ENCODE measurements at regions not wholly inside any gene's neighbourhood (a gene's known extent, or its start where the extent isn't known, plus 50 kb on each side); places are given as distances from the start of the nearest gene placed in this dataset.

DNA sequence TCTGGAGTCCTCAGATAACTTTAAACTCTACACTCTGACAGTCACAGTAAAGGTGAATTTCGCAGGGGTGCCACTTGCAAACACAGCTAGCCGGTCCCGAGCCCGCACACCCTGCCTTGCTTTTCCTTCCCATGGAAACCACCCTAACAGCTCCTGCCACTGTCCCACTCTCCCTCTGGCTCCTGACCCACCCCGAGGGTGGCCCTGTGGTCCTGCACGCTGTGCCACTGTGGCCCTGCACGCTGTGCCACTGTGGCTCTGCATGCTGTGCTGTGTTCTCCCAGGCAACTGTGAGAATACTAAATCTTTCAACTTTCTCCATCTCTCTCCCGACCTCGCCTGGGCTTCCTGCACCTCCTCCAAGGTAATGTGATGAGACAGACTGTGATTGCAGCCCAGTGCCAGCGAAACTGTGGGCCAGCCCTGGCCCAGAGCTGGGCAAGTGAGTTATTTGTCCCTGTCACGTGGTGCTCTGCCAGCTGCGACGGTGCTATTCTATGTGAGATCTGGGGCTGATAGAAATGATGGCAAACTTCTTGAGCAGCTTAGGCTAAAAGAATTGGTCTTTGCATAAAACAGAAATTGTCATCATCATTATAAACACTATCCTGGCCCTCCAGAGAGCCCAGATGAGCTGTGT, 63.4 kb upstream of the TARBP1 start:
- no peak for ATAC-seq
- CTCF ChIA-PET = interaction anchor here (0.9 to 1.3 kb wide), 2 partner anchors 11 to 58 kb away, joined by 3 read pairs; no protein-coding TSS in a partner anchor
- Mint-ChIP-seq H3K4me3 (no peak overlapping the region), H3K4me1 (peaks cover 30% of the 10 kb centered on the region), H3K27me3 (ENCODE audit: low read depth) (no peaks in the 10 kb centered on the region), H3K27ac (no peak overlapping the region), H3K9me3 (no peaks in the 10 kb centered on the region), H3K36me3 (no peaks in the 10 kb centered on the region)
- POLR2A ChIA-PET = no interaction called here
- DNase-seq (ENCODE audit: low spot score) = no peak
- TF ChIP-seq TCF7 (CRISPR knock-in tag; IDR thresholded peaks at IDR 0.05; ENCODE audit: low read depth) (no peak), ZNF416 (CRISPR knock-in tag; IDR thresholded peaks at IDR 0.05) (no peak), RELA (CRISPR knock-in tag; IDR thresholded peaks at IDR 0.05; ENCODE audit: borderline replicate concordance) (no peak), MXD4 (CRISPR knock-in tag; IDR thresholded peaks at IDR 0.05; ENCODE audit: borderline replicate concordance) (no peak), NR3C1 (CRISPR knock-in tag; conservative IDR thresholded peaks at IDR 0.05; ENCODE audit: low read depth) (no peak), ELF4 (CRISPR knock-in tag; IDR thresholded peaks at IDR 0.05; ENCODE audit: low read depth) (no peak), ZNF396 (CRISPR knock-in tag; IDR thresholded peaks at IDR 0.05; ENCODE audit: borderline replicate concordance) (no peak), TEAD1 (CRISPR knock-in tag; IDR thresholded peaks at IDR 0.05) (no peak), ZNF219 (CRISPR knock-in tag; IDR thresholded peaks at IDR 0.05; ENCODE audit: borderline replicate concordance) (no peak), CREB1 (CRISPR knock-in tag; IDR thresholded peaks at IDR 0.05) (no peak), ZNF423 (CRISPR knock-in tag; IDR thresholded peaks at IDR 0.05) (no peak), ZNF138 (CRISPR knock-in tag; conservative IDR thresholded peaks at IDR 0.05) (no peak), NFE2L1 (CRISPR knock-in tag; IDR thresholded peaks at IDR 0.05) (no peak), RORB (CRISPR knock-in tag; IDR thresholded peaks at IDR 0.05) (no peak), SP1 (CRISPR knock-in tag; conservative IDR thresholded peaks at IDR 0.05) (no peak)
- TF ChIP-seq, protein P1, sequence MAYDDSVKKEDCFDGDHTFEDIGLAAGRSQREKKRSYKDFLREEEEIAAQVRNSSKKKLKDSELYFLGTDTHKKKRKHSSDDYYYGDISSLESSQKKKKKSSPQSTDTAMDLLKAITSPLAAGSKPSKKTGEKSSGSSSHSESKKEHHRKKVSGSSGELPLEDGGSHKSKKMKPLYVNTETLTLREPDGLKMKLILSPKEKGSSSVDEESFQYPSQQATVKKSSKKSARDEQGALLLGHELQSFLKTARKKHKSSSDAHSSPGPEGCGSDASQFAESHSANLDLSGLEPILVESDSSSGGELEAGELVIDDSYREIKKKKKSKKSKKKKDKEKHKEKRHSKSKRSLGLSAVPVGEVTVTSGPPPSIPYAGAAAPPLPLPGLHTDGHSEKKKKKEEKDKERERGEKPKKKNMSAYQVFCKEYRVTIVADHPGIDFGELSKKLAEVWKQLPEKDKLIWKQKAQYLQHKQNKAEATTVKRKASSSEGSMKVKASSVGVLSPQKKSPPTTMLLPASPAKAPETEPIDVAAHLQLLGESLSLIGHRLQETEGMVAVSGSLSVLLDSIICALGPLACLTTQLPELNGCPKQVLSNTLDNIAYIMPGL (CRISPR knock-in tag; IDR thresholded peaks at IDR 0.05) = no peak
- TF ChIP-seq, protein P2, sequence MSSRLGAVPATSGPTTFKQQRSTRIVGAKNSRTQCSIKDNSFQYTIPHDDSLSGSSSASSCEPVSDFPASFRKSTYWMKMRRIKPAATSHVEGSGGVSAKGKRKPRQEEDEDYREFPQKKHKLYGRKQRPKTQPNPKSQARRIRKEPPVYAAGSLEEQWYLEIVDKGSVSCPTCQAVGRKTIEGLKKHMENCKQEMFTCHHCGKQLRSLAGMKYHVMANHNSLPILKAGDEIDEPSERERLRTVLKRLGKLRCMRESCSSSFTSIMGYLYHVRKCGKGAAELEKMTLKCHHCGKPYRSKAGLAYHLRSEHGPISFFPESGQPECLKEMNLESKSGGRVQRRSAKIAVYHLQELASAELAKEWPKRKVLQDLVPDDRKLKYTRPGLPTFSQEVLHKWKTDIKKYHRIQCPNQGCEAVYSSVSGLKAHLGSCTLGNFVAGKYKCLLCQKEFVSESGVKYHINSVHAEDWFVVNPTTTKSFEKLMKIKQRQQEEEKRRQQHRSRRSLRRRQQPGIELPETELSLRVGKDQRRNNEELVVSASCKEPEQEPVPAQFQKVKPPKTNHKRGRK (CRISPR knock-in tag; IDR thresholded peaks at IDR 0.05; ENCODE audit: borderline replicate concordance) = no peak
- TF ChIP-seq, protein P3, sequence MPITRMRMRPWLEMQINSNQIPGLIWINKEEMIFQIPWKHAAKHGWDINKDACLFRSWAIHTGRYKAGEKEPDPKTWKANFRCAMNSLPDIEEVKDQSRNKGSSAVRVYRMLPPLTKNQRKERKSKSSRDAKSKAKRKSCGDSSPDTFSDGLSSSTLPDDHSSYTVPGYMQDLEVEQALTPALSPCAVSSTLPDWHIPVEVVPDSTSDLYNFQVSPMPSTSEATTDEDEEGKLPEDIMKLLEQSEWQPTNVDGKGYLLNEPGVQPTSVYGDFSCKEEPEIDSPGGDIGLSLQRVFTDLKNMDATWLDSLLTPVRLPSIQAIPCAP (CRISPR knock-in tag; IDR thresholded peaks at IDR 0.05) = no peak
- TF ChIP-seq, protein P4, sequence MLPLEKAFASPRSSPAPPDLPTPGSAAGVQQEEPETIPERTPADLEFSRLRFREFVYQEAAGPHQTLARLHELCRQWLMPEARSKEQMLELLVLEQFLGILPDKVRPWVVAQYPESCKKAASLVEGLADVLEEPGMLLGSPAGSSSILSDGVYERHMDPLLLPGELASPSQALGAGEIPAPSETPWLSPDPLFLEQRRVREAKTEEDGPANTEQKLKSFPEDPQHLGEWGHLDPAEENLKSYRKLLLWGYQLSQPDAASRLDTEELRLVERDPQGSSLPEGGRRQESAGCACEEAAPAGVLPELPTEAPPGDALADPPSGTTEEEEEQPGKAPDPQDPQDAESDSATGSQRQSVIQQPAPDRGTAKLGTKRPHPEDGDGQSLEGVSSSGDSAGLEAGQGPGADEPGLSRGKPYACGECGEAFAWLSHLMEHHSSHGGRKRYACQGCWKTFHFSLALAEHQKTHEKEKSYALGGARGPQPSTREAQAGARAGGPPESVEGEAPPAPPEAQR (CRISPR knock-in tag; IDR thresholded peaks at IDR 0.05) = no peak

DNA sequence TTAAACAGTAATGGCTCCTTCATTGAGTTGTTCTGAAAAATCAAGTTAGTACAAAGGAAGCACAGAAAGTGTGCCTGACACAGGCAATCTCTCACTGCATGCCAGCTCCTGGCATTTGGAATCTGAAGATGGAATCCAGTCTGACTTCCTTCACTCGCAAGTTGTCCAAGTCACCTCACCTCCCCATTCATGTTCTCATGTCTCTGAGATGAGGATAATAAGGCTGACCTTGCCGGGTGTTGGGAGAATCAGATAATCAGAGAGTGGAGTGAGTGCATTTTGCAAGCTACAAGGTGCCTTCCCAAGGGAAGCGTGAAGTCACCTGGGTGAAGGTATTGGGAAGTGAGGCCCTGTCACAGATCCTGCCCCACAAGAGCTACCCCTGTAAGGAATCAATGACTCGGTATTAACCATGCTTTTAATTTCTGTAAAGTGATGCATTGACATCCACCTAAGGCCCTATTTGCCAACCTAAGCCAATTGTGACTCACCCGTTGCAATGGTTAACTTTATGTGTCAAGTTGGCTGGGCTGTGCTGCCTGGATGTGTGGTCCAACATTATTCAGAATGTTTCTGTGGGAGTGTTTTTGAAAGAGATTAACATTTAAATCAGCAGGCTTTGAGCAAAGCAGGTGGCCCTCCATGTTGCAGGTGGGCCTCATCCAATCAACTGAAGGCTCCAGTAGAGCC, 62.5 kb upstream of the TARBP1 start:
- POLR2A ChIA-PET = no interaction called here
- Mint-ChIP-seq H3K4me3 (no peak overlapping the region), H3K9me3 (no peaks in the 10 kb centered on the region), H3K4me1 (peaks cover 30% of the 10 kb centered on the region), H3K36me3 (no peaks in the 10 kb centered on the region), H3K27me3 (ENCODE audit: low read depth) (no peaks in the 10 kb centered on the region), H3K27ac (no peak overlapping the region)
- no peak for DNase-seq (ENCODE audit: low spot score)
- ATAC-seq = no peak
- TF ChIP-seq RELA (CRISPR knock-in tag; IDR thresholded peaks at IDR 0.05; ENCODE audit: borderline replicate concordance) = no peak
- TF ChIP-seq FOXP1 (CRISPR knock-in tag; IDR thresholded peaks at IDR 0.05; ENCODE audit: borderline replicate concordance) = no peak
- TF ChIP-seq, protein P3 (CRISPR knock-in tag; IDR thresholded peaks at IDR 0.05) = no peak
- TF ChIP-seq, protein P5, sequence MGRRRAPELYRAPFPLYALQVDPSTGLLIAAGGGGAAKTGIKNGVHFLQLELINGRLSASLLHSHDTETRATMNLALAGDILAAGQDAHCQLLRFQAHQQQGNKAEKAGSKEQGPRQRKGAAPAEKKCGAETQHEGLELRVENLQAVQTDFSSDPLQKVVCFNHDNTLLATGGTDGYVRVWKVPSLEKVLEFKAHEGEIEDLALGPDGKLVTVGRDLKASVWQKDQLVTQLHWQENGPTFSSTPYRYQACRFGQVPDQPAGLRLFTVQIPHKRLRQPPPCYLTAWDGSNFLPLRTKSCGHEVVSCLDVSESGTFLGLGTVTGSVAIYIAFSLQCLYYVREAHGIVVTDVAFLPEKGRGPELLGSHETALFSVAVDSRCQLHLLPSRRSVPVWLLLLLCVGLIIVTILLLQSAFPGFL (CRISPR knock-in tag; IDR thresholded peaks at IDR 0.05; ENCODE audit: borderline replicate concordance) = no peak
- TF ChIP-seq, protein P6, sequence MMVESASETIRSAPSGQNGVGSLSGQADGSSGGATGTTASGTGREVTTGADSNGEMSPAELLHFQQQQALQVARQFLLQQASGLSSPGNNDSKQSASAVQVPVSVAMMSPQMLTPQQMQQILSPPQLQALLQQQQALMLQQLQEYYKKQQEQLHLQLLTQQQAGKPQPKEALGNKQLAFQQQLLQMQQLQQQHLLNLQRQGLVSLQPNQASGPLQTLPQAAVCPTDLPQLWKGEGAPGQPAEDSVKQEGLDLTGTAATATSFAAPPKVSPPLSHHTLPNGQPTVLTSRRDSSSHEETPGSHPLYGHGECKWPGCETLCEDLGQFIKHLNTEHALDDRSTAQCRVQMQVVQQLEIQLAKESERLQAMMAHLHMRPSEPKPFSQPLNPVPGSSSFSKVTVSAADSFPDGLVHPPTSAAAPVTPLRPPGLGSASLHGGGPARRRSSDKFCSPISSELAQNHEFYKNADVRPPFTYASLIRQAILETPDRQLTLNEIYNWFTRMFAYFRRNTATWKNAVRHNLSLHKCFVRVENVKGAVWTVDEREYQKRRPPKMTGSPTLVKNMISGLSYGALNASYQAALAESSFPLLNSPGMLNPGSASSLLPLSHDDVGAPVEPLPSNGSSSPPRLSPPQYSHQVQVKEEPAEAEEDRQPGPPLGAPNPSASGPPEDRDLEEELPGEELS (CRISPR knock-in tag; IDR thresholded peaks at IDR 0.05) = no peak
- no peak for TF ChIP-seq ELF4 (CRISPR knock-in tag; IDR thresholded peaks at IDR 0.05; ENCODE audit: low read depth)
- TF ChIP-seq EMX1 (CRISPR knock-in tag; IDR thresholded peaks at IDR 0.05) = no peak
- CTCF ChIA-PET = no interaction called here
